ENCODE measurements at regions not wholly inside any gene's neighbourhood (a gene's known extent, or its start where the extent isn't known, plus 50 kb on each side); places are given as distances from the start of the nearest gene placed in this dataset.

DNA sequence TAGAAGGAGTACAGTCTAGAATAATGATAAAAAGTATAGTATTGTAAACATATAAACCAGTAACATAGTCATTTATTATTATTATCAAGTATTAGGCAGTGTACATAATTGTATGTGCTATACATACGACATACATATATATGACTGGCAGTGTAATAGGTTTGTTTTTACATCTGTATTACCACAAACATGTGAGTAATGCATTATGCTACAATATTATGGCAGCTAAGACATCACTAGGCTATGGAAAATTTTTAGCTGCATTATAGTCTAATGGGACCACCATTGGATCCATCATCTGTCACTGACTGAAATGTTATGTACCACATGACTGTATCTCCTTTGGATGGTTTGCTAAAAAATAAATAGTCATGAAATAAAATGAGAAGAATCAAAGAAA, 530.0 kb downstream of the PRR16 start:
- TF ChIP-seq, protein P1, sequence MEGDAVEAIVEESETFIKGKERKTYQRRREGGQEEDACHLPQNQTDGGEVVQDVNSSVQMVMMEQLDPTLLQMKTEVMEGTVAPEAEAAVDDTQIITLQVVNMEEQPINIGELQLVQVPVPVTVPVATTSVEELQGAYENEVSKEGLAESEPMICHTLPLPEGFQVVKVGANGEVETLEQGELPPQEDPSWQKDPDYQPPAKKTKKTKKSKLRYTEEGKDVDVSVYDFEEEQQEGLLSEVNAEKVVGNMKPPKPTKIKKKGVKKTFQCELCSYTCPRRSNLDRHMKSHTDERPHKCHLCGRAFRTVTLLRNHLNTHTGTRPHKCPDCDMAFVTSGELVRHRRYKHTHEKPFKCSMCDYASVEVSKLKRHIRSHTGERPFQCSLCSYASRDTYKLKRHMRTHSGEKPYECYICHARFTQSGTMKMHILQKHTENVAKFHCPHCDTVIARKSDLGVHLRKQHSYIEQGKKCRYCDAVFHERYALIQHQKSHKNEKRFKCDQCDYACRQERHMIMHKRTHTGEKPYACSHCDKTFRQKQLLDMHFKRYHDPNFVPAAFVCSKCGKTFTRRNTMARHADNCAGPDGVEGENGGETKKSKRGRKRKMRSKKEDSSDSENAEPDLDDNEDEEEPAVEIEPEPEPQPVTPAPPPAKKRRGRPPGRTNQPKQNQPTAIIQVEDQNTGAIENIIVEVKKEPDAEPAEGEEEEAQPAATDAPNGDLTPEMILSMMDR (IDR thresholded peaks at IDR 0.05) = no peak
- TF ChIP-seq POLR2AphosphoS5 (IDR thresholded peaks at IDR 0.05) (no peak), EP300 (IDR thresholded peaks at IDR 0.05) (no peak), POLR2A (IDR thresholded peaks at IDR 0.05) (no peak)

Data from sigmoid colon (tissue), 4 donors.